ENCODE measurements at regions not wholly inside any gene's neighbourhood (a gene's known extent, or its start where the extent isn't known, plus 50 kb on each side); places are given as distances from the start of the nearest gene placed in this dataset.

DNA sequence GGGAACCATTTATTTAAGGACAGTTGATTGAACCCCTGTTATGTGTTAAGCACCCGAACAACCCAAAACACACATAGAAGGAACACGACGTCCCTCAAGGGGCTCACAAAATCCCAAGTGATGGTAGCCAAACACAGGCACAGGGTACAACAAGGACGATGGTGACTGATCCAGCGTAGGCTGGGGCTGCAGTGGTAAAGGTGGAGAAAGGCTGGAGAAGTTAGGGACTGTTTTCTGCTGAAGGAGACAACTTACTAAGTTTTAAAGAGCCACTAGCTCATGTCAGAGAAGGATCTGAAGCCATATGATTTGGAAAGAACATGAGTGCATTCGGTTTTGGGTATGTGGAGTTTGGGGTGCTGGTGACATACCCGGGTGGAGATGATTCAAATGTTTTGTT, 229.6 kb upstream of the TNRC6C start:
- intact Hi-C loops (cut with DNase I): no loop called here
- DNase-seq: peak in 1 of 10 donors; percentile 25

DNA sequence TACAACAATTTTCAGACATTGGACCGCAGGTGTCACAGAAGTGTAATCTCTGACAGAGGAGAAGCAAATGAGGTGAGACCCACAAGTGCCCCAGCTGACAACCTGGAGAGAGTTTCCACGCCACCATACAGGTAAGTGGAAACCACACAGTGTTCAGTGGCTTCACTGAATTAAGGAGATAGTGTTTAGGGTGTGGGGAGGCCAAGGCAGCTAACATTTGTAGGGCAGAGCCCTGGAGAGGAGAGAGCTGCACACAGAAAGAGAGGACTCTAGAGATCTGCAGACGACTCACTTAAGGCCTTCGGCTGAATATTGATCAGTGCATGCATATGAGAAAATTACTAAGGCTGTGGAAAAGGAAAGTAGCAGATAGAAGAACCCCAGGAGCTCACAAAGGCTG, 228.9 kb upstream of the TNRC6C start:
- intact Hi-C loops (cut with DNase I): no loop called here
- peak in 1 of 10 donors; percentile 22 for DNase-seq

DNA sequence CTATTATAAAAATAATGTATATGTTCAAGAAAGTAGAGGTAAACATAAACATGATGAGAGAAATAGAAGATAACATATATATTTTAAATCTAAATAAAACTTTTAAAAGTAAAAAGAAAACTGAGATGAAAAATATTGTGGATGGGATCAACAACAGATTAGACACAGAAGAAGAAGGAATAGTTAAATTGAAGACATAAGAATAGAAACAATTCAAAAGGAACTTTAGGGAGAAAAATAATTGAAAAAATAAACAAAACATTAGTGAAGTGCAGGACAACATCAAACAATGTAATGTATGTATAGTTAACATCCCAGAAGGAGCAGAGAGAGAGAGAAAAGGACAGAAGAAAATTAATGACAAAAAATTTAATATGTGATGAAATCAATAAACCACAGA, 228.1 kb upstream of the TNRC6C start:
- intact Hi-C loops (cut with DNase I): loop anchor here (10.0 kb wide), 1 partner anchor 224 kb away; the partner anchor contains the start of gene TNRC6C

DNA sequence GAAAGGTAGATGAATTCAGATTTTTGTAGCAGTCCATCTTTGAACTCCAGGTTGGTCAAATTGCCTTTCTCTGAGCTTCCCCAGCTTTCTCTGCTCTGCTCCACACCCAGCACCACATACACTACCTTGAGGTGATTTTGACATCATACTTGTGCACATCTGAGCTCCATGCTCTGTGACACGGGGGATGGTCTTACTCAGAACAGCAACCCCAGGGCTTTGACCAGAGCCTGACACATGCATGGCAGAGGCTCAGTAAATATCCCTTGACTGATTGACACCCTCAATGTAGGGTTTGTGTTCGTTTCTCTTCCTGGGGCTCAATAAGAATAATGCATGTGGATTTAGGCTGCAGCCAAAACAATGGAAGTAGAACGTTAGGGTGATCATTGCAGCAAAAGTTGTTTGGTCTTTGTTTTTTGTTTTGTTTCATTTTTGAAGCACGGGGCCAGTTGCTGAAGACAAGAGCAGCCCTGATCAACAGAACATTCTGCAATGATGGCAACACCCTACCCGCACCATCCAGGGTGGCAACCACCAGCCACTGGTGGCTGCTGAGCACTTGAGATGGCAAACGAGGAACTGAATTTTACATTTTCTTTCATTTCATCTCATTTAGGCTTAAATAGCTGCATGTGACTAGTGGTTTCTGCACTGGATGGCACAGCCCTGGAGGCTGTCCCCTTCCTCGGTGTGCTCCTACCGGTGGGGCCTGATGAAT, 224.8 kb upstream of the TNRC6C start:
- DNase-seq: peak in 1 of 10 donors; percentile 13

More for the DNA sequence above, 228.1 kb upstream of the TNRC6C start:
- no peak for DNase-seq

DNA sequence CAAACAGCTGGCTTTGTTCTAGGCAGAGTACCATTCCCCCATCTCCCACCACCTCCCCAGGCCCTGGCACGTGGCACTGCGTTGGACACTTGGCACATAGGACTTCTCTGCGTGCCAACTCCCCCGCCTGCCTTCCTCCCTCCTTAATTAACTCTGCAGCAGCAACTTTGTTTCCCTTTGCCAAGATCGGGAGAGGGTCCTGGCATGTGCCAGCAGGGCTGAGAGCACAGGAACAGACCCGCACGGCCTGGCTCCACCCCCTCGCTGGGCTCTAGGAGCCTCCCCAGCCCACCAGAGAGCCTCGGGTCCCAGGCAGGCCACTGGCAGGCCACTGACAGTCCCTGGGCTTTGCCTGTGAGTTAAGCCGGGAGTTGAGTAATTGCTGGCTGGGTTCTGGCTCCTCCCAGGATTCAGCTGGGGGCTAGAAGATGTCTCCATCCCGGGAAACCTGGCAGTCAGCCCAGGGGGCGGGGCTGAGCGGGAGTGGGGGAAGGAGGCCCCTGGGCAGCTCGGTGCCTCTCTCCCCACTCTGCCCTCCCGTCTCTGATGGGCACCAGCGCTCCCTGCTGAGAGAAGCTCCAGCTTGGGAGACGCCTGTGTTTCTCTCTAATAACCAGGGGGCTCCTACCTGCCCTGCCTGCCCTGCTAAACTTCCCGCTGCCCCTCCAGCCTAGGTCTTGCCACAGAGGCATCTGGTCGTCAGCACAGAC, 224.0 kb upstream of the TNRC6C start:
- DNase-seq: peak; percentile 73 to 98 (median 90)
- intact Hi-C loops (cut with DNase I): loop anchor here (1.0 to 10.0 kb wide), 3 partner anchors 45 to 220 kb away; partner anchors contain the start of gene TNRC6C

More for the DNA sequence above, 224.8 kb upstream of the TNRC6C start:
- intact Hi-C loops (cut with DNase I): loop anchor here (1.0 to 10.0 kb wide), 2 partner anchors 46 to 221 kb away; partner anchors contain the start of gene TNRC6C

DNA sequence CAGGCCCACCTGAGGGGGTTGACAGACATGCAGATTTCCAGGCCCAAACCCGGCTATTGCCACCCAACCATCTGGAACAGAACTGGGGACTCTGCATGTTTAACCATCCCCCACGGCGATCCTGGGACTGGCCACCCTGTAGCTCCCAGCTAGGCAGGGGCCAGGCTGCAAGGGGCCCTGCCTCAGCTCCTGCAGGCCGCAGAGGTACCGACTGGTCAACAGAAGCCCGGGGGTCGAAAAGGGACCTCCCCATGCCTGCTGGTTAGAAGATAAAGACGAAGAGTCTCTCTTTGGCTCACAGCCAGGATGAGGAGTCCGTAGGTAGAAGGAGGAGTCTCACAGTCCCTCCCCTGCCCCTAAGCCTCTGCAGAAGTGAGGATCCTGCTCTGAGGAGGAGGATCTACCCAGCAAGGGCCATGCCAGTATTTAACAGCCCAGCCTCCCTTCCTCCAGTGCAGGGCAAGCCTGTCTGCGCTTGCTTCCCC, 223.4 kb upstream of the TNRC6C start:
- intact Hi-C loops (cut with DNase I): loop anchor here (5.0 to 10.0 kb wide), 2 partner anchors 193 to 220 kb away; partner anchors contain the start of gene TNRC6C
- peak in 1 of 10 donors; percentile 28 for DNase-seq

DNA sequence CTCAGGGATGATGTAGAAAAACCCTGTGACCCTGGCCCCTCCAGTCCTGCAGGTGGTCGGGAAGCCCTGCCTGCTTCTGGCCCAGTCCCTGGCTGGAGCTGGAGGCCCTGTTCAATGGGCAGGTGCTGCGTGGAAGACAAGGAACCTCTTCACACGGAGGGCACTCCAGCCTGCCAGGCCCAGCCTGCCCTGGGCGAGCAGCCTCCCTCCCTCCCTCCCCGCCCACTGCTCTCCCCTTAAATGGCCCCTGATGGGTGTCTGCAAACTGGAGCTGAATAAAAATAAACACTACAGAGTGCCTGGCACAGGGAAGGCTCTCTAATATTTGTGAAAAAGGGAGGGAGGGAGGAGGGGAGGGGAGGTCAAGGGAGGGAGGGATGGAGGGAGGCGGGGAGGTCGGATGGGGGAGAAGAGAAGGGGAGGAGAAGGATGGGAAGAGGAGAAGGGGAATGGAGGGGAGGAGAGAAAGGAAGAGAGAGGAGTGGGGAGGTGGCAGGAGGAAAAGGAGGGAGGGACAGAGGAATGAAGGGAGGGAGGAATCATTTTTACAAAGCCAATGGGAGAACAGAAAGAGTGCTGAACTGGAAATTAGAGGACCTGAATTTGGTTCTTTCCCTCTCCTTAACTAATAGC, 222.8 kb upstream of the TNRC6C start:
- intact Hi-C loops (cut with DNase I): loop anchor here (5.0 to 10.0 kb wide), 2 partner anchors 193 to 219 kb away; partner anchors contain the start of gene TNRC6C
- peak in 3 of 10 donors; percentile 24 to 81 (median 78) for DNase-seq

DNA sequence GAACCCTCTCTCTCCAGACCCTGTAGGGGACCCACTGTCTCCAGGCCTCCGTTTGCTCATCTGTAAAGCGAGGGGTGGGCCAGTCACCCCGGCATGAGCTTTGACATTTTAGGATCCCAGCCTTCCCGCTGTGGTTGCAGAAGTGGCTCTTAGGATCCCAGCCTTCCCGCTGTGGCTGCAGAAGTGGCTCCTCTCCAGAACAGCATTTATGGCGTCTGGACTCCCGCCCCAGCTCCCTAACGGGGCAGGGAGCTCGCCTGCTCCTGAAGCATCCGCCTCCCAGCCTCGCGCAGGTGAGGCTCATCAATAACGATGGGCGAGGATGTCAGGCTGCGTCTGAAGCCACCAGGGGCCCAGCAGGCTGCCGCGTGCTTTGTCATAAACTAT, 222.3 kb upstream of the TNRC6C start:
- DNase-seq: peak in 1 of 10 donors; percentile 52
- intact Hi-C loops (cut with DNase I): loop anchor here (5.0 to 10.0 kb wide), 2 partner anchors 194 to 219 kb away; partner anchors contain the start of gene TNRC6C

DNA sequence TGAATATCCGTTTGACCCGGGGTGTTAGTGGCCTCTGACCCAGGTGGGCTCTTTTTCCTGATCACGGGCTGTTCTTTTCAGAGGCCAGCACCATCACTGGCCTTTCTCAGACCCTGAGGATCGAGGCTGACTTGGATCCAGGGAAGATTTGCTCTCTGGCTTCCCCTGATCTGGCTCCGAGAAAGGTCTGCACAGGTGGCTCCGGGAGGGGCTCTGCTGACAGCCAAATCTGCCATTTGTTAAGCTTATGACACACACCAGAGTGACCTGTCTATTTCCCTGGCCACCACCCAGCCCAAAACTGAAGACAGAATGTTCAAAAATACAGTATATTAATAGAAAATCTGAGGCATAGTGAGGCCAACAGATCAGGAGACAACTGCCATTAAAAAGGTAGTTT, 221.8 kb upstream of the TNRC6C start:
- intact Hi-C loops (cut with DNase I): loop anchor here (5.0 to 10.0 kb wide), 2 partner anchors 194 to 218 kb away; partner anchors contain the start of gene TNRC6C
- peak in 1 of 10 donors; percentile 42 for DNase-seq

DNA sequence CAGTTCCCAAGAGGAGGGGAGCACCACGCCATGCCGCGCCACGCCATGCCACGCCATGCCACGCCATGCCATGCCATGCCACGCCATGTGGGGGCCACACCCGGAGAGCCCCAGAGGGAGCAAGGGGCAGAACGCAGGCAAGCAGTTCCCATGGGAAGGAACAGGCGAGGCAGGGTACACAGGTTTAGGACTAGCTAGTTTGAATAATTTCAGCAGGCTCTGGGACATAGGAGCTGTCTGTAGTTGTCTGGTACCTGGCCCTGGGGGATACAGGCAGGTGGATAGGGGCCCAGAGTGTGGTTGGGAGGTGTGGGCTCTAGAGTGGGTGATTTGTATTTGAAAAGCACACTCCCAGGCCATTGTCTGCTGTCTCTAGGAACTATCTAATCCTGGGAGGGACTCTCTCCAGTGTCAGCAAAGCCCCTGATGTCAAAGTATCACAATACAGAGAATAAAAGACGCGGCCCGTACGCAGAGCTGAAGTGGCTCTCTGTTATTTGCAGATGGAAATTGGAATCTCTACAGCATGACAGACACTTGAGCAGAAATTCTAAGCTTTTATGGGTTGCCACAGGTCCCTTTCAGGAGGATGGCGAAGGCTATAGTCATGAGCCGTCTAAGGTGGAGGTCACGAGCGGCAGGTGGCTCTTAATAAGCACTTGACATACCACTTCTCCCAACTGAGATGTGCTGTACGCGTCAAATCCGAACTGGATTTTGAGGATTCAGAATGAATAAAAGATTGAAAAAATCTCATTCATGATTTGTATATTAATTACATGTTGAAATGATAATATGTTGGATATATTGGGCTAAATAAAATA, 220.8 kb upstream of the TNRC6C start:
- DNase-seq: peak in 2 of 10 donors; percentile 14 to 54
- intact Hi-C loops (cut with DNase I): loop anchor here (5.0 to 10.0 kb wide), 2 partner anchors 195 to 217 kb away; partner anchors contain the start of gene TNRC6C

DNA sequence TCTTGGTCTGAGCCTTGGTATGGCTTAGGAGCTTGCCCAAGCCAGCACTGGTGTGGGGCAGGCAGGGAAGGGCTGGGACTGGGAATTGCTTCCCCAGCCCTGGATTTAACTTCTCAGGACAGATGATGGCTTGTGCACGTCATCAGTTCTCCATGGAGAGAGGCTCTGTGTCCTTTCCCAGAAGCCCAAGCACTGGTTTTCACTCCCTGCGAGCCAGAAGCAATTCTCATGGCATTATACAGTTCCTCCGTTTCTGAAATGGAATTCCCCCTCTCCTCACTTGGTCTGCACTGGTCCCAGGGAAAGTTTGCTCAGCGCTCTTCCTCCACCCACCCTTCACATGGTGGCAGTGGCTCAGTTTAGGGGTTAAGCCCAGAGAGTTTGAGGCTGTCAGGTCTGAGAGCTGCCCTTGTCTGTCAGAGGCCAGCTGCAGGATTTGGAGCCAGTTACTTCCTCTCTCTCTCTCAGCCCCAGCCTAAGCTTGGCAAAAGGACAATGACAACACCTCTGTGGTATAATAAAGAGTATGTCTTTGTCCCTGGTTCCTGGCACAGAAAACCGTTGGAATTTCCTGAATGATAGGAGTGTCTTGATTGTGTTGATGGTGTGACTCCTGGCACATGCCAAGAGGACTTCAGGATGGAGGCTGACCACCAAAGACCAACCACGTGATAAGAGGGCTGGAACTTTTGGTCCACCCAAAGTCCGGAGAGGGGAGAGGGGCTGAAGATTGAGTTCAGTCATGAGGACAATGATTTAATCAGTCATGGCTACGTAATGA, 219.6 kb upstream of the TNRC6C start:
- peak in 1 of 10 donors; percentile 70 for DNase-seq
- intact Hi-C loops (cut with DNase I): loop anchor here (5.0 to 10.0 kb wide), 2 partner anchors 197 to 216 kb away; partner anchors contain the start of gene TNRC6C

DNA sequence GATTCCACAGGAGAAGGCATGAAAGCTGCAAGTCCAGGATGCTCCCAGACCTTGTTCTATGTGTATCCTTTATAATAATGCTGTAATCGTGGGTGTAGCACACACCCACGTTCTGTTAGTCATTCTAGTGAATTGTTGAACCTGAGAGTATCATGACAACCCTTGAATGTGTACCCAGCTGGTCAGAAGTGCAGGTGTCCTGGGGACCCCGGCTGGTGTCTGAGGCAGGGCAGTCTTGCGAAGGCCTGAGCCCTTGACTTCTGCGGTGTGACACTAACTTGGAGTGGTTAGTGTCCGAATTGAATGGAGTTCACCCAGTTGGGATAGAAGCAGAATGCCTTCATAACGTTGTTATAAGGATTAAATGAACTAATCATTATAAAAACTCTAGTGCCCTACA, 218.0 kb upstream of the TNRC6C start:
- peak in 1 of 10 donors; percentile 55 for DNase-seq
- intact Hi-C loops (cut with DNase I): no loop called here

DNA sequence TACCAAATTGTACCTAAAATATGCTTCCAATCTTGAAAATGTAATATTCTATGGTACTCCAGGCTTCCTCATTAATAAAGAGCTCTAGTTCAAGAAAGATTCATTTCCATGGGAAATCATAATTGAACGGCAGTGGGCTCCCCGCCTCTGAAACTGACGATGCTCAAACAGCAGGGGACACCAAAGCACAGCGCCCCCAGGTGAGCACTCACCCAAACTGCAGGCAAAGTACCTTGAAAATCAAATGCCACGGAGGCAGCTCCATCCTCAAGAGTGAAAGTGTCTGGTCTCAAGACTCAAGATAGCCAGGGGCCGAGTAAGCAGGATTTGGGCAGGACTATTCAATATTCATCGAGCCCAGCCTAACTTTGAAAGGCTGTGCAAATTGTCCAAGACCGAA, 217.4 kb upstream of the TNRC6C start:
- intact Hi-C loops (cut with DNase I): no loop called here
- DNase-seq: peak in 1 of 10 donors; percentile 35

DNA sequence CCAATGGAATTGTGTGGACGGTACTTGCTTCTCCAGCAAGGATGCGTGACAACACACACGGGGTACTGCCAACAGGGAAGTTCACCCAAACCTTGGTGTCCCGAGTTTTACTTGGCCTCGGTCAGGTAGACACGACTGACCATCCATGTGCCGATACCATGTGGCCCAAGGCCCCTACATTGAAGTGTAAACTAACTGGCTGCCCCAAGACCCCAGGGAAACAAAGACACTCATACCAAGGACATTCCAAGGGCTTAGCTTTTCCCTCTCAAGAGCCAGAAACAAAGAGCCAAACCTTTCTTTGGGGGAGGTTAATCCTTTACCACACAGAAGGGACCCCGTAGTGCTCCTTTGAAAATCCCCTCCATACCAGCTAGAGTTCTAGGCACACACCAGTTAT, 215.9 kb upstream of the TNRC6C start:
- intact Hi-C loops (cut with DNase I): no loop called here
- DNase-seq: peak in 1 of 10 donors; percentile 45

DNA sequence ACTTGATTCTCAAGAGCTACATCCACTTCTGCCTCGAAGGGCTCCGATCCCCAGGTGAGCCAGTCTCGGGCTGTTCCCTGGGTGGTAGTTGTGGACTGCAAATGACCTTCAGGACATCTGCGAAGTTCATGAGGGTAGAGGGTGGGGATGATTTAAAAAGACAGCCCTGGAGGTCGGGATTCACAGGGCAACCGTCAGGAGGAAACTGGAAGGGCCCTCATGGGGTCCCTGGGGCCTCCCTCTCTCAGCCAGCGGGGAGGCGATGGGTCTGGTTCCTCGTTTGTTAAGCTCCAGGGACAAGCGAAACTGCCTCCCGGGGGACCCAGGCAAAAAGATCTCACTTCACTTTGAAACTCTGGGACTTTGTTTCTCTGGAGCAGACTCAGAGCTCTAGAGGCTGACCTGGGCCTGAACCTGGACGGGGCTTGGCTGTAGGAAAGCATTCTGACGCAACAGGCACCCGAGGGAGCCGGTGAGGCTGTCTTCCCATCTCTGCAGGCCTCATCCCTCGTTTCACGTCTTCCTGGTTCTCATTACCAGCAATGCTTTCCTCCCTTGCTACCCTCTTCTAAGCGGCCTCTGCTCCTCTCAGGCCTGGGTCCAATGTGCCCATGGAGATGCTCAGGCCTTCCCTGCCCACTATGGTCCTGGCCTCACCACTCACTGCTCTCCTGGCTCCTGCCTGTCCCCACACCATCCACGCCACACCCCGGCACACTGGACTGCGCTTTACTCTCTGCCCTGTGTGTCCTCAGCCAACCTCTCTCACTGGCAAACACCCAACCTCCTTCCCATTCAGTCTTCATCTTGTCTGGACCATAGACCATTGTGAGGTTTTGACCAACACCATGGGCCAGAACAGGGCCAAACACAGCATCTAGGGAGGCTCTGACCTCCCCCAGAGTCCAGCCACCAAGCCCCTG, 214.2 kb upstream of the TNRC6C start:
- intact Hi-C loops (cut with DNase I): no loop called here
- DNase-seq: peak in 1 of 10 donors; percentile 41

DNA sequence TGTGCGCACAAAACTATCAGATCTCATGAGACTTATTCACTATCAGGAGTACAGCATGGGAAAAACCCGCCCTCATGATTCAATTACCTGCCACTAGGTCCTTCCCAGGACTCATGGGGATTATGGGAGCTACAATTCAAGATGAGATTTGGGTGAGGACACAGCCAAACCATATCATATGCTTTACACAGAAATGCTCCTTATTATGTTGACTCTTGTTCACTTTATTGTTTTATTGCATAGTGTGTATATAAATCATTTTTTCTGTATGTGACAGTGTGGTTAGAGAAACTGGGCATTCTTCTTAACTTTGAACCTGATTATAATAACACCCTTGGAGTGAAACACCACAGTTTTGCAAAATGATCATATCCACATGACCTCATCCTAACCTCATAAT, 212.8 kb upstream of the TNRC6C start:
- intact Hi-C loops (cut with DNase I): no loop called here
- no peak for DNase-seq

DNA sequence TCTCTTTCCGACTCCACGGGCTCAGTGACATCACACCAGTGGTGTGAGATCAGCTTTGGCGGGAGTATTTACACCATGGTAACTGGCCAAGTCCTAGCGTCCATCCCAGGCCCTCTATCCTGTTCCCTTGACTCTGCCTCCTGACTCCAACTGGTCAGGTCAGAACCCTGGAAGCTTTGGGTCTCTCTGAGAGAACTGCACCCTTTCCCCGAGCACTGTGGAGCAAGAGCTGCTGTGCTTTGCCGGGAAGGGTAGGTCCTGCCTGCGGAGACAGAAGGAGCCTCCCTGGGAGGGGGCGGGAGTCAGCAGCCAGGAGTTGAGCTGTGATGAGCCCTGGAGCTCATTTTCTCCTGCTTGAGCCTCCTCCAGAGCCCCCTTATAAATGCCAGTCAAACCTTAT, 212.1 kb upstream of the TNRC6C start:
- DNase-seq: peak in 1 of 10 donors; percentile 35
- intact Hi-C loops (cut with DNase I): no loop called here
